ENCODE measurements at regions not wholly inside any gene's neighbourhood (a gene's known extent, or its start where the extent isn't known, plus 50 kb on each side); places are given as distances from the start of the nearest gene placed in this dataset.

DNA sequence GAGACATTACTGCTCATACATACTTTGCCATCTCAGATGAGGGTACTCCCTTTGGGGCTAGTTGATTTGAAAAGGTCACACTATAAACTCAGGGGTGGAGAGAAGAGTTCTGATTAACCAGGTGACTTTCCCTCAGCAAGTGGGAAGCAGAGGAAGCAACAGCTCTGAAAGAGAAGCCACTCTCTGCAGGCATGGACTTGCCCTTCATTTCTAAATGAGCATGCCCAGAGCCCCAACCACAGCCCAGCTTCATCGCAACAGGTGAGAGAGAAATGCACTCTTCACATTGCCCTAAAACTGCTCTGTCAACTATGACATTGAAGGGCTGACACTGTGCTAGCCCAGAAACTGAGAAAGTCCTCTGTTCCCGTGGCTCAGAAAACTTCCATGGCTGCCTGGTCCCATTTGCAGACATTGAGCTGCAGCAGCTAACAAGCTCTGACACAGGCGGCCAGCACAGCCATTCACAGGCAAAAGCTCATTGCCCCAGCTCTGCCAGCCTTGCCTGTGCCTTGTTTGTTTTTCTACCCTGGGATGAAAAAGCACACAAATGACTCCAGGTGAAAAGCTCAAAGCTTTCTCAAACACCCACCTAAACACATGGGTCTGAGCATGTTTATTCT, 419.8 kb upstream of the DYNLRB2 start:
- H3K27ac ChIP-seq (replicated peaks in 1 of 4) = no peak overlapping the region
- H3K4me1 ChIP-seq = peaks cover 0 to 9% (median 4%) of the 10 kb centered on the region in 4 donors
- H3K4me3 ChIP-seq = no peak overlapping the region
- DNase-seq (ENCODE audit: extremely low spot score) = peak; percentile 77
- no peak for TF ChIP-seq POLR2AphosphoS5 (IDR thresholded peaks at IDR 0.05)
- no peak for TF ChIP-seq EP300 (IDR thresholded peaks at IDR 0.05)
- TF ChIP-seq, protein P1, sequence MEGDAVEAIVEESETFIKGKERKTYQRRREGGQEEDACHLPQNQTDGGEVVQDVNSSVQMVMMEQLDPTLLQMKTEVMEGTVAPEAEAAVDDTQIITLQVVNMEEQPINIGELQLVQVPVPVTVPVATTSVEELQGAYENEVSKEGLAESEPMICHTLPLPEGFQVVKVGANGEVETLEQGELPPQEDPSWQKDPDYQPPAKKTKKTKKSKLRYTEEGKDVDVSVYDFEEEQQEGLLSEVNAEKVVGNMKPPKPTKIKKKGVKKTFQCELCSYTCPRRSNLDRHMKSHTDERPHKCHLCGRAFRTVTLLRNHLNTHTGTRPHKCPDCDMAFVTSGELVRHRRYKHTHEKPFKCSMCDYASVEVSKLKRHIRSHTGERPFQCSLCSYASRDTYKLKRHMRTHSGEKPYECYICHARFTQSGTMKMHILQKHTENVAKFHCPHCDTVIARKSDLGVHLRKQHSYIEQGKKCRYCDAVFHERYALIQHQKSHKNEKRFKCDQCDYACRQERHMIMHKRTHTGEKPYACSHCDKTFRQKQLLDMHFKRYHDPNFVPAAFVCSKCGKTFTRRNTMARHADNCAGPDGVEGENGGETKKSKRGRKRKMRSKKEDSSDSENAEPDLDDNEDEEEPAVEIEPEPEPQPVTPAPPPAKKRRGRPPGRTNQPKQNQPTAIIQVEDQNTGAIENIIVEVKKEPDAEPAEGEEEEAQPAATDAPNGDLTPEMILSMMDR (IDR thresholded peaks at IDR 0.05) = no peak
- no peak for TF ChIP-seq POLR2A (IDR thresholded peaks at IDR 0.05; ENCODE audit: low read depth)
- H3K27me3 ChIP-seq = no peaks in the 10 kb centered on the region
- no peaks in the 10 kb centered on the region for H3K36me3 ChIP-seq
- 80% methylated on average over 3 of the region's 3 CpGs for WGBS
- no peaks in the 10 kb centered on the region for H3K9me3 ChIP-seq
- intact Hi-C loops (cut with DNase I) = no loop called here

DNA sequence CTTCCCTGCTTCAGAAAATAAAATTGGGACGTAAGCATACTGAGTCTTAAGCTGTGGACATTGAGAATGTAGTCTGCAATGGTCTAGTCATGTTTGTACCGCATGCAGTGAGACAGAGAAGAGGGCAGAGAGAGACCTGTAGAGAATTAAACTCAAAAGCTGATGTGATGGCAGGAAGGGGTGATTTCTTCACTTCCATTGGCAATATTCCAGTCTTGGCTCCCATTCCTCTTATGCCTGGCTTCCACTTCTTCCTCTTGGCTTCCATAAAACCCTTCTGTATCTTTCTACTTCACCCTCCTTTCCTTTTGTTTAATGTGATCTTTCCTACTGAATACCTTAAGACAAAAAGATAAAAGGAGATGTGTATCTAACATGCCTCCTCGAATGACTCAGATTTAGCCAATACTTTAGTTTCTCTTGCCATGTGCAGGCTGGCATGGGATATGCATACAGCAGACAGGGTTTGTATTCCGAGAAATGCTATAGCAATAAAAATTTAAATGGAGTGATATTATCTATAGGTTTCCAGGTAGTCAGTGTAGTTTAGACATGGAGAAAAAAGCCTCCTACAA, 423.1 kb upstream of the DYNLRB2 start:
- Histone ChIP-seq H3K27ac (replicated peaks in 1 of 4) (no peak overlapping the region), H3K36me3 (no peaks in the 10 kb centered on the region), H3K9me3 (no peaks in the 10 kb centered on the region), H3K4me1 (peaks cover 0 to 9% (median 4%) of the 10 kb centered on the region in 4 donors), H3K27me3 (no peaks in the 10 kb centered on the region), H3K4me3 (no peak overlapping the region)
- intact Hi-C loops (cut with DNase I) = no loop called here
- TF ChIP-seq POLR2A (IDR thresholded peaks at IDR 0.05; ENCODE audit: low read depth) = no peak
- TF ChIP-seq POLR2AphosphoS5 (IDR thresholded peaks at IDR 0.05) = no peak
- TF ChIP-seq EP300 (IDR thresholded peaks at IDR 0.05) = no peak
- TF ChIP-seq, protein P1 (IDR thresholded peaks at IDR 0.05) = no peak
- DNase-seq (ENCODE audit: extremely low spot score) = peak; percentile 42
- WGBS = 79% methylated on average over 4 of the region's 4 CpGs

DNA sequence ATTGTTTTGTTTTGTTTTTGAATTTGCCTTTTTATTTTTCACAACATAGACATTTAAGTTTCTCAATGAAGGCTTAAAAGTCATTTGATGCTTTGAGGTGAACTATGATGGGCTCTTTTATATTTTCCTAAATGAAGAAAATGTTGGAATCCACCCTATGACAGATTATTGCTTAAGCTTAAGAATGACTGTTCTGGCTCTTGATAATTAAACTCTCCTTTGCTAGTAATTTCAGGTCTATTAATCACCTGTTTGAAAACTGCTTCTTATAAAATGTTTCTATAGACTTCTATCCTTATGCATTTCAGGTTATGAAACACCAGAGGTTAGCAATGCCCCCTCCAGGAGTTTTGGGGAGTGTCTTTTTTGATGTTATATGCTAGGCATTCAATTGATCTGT, 424.1 kb upstream of the DYNLRB2 start:
- Histone ChIP-seq H3K4me3 (no peak overlapping the region), H3K27ac (replicated peaks in 1 of 4) (no peak overlapping the region), H3K4me1 (peaks cover 0 to 2% (median 0%) of the 10 kb centered on the region in 4 donors), H3K27me3 (no peaks in the 10 kb centered on the region), H3K9me3 (no peaks in the 10 kb centered on the region), H3K36me3 (no peaks in the 10 kb centered on the region)
- DNase-seq (ENCODE audit: extremely low spot score) = no peak
- intact Hi-C loops (cut with DNase I) = no loop called here
- TF ChIP-seq, protein P1 (IDR thresholded peaks at IDR 0.05) = no peak
- TF ChIP-seq EP300 (IDR thresholded peaks at IDR 0.05) (no peak), POLR2A (IDR thresholded peaks at IDR 0.05; ENCODE audit: low read depth) (no peak), POLR2AphosphoS5 (IDR thresholded peaks at IDR 0.05) (no peak)

DNA sequence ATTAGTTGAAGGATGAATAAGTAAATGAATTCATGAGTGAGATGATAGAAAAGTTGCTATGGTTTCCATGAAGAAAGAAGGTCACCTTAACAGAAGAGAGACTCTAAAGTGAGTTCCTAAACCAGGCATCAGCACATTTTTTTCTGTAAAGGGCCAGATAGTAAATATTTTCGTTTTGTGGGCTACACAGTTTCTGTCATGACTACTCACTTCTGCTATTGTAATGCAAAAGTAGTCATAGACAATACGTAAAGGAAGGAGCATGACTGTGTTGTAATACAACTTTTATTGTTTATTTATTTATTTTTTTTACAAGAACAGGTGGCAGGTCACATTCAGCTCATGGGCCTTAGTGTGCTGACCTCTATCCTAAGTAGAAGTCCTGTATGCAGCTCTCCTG, 426.1 kb upstream of the DYNLRB2 start:
- H3K36me3 ChIP-seq = no peaks in the 10 kb centered on the region
- 70% methylated on average over 2 of the region's 2 CpGs for WGBS
- H3K9me3 ChIP-seq = no peaks in the 10 kb centered on the region
- DNase-seq (ENCODE audit: extremely low spot score) = no peak
- H3K4me3 ChIP-seq = no peak overlapping the region
- no peaks in the 10 kb centered on the region for H3K27me3 ChIP-seq
- H3K27ac ChIP-seq (replicated peaks in 1 of 4) = no peak overlapping the region
- TF ChIP-seq POLR2AphosphoS5 (IDR thresholded peaks at IDR 0.05) (no peak), POLR2A (IDR thresholded peaks at IDR 0.05; ENCODE audit: low read depth) (no peak), EP300 (IDR thresholded peaks at IDR 0.05) (no peak)
- TF ChIP-seq, protein P1 (IDR thresholded peaks at IDR 0.05) = no peak
- no peaks in the 10 kb centered on the region for H3K4me1 ChIP-seq
- intact Hi-C loops (cut with DNase I) = no loop called here

All from esophagus muscularis mucosa (tissue), 4 donors.